GM12872 (cell line): ENCODE measurements at regions not wholly inside any gene's neighbourhood (a gene's known extent, or its start where the extent isn't known, plus 50 kb on each side); places are given as distances from the start of the nearest gene placed in this dataset.

Source experiments
- TF ChIP-seq, protein P1 (sequence below): IDR thresholded peaks from 3 replicates; pipeline ENCODE4 v1.5.1; 2011; ENCODE audit warnings: low read depth, mild to moderate bottlenecking, low read length, moderate library complexity; ENCODE audit not compliant: insufficient read depth

DNA sequence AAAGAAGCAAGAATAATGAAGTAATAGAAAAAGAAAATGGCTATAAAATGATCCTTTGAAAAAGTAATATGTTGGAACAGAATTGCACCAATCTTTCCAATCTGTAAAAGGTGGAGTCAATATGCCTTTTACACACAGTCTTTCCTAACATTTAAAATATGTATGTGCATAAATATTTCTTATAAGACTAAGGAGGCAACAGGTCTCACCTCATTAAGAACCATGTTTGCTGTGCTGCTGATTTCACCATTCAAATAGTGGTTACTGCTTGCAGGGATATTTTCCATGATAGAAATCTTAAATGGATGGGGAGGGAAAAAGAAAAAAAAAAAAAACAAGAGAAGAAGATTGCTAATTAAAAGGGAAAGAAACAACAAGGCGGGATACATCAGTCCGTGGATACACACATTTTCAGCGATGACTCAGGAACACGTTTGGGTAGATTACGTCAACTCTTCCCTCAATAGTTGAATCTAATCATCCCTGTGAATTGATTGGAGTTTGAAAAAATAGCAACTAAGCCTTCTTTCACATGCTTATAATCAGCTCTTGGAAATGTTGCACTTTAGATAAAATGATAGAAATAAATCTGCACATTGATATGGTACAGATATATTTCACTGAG lies 2133.9 kb upstream of the CELF4 start:
- TF ChIP-seq, protein P1, sequence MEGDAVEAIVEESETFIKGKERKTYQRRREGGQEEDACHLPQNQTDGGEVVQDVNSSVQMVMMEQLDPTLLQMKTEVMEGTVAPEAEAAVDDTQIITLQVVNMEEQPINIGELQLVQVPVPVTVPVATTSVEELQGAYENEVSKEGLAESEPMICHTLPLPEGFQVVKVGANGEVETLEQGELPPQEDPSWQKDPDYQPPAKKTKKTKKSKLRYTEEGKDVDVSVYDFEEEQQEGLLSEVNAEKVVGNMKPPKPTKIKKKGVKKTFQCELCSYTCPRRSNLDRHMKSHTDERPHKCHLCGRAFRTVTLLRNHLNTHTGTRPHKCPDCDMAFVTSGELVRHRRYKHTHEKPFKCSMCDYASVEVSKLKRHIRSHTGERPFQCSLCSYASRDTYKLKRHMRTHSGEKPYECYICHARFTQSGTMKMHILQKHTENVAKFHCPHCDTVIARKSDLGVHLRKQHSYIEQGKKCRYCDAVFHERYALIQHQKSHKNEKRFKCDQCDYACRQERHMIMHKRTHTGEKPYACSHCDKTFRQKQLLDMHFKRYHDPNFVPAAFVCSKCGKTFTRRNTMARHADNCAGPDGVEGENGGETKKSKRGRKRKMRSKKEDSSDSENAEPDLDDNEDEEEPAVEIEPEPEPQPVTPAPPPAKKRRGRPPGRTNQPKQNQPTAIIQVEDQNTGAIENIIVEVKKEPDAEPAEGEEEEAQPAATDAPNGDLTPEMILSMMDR = no peak

DNA sequence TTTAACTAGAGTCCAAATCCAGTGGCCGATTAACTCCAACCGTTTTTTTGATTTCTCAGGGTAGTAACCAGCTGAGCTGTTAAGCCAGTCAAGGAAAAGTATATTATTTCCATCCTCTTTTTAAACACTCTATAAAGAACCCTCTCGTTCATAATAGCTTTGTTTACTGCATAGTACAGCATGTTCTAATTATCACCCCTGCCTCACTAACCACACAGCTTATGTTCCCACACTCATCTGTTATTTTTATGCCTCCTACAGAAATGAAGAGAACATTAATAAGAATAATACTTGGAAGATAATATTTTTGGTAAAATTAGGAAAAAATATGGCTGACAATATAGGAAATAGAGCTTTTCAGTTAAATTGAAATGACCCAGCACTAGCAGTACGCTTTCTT lies 2132.8 kb upstream of the CELF4 start:
- TF ChIP-seq, protein P1 = no peak

DNA sequence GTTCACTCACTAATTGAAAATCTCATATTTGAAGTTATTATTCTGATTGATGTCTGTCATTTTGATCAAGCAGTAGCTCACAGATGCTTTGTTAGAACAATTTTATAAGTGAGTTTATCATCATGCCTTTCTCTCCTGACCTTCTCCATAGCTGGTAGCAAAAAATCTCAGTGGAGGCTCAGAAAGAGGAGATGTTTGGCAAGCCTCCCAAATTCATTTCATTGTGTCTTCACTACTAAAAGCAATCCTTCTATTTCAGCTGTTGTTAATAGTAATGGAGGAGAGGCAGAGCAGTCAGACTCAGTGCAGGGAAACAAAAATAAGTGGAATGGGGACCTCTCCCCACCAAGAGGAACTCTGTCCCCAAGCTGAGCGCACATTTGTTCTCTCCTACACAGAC lies 2127.8 kb upstream of the CELF4 start:
- TF ChIP-seq, protein P1 = no peak

DNA sequence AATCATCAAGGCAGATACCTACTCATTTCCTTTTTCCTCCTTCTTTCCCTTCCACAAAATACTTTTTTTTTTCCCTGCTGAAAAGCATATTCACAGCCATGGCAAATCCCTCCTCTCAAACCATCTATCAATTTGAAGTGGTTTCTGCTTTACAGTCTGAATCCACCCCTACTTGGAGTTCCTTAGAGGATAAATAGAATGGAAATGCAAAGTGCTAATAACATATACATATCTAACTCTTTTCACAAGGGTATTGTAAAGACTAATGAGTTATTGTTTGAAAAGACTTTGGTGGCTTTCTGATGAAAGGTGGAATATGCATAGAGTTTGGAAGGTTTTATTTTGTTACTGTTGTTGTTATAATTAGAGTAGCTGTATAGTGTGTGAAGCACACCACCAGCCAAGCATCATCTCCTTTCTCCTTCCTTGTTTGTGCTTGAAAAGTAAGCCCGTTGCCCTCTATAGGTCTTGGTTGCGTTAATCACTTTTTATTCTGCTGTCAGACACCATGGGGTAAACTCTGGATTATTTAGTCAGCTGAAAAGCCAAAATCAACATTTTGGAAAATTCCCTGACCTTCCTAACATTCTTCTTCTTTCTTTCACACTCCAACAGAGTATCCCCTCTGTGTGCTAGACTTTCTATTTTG lies 2126.9 kb upstream of the CELF4 start:
- TF ChIP-seq, protein P1 = no peak

DNA sequence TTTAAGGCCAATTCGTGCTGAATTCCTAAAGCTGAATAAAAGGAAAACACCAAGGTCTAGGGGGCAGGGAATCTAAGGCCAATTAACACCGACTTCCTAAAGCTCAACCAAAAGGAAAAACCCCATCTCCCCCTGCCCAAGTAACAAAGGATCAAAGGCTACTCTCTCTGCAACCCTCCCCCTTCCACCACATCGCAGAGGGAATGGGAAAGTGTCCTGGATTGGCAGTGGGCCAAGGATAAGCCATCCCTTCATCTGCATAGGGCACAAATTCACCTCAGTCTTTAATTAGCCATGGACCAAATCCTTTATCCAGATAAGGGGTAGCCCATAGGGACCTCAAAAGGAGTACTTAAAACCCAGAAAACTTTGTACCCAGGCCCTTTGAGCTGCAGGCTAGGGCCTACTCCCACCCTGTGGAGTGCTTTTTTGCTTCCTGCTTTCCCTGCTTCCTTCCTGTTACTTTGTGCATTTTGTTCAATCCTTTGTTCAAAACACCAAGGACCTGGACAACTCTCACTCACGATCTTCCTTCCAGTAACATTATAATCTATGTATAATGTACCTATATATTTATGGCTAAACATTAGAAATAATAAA lies 2119.8 kb upstream of the CELF4 start:
- TF ChIP-seq, protein P1 = no peak

DNA sequence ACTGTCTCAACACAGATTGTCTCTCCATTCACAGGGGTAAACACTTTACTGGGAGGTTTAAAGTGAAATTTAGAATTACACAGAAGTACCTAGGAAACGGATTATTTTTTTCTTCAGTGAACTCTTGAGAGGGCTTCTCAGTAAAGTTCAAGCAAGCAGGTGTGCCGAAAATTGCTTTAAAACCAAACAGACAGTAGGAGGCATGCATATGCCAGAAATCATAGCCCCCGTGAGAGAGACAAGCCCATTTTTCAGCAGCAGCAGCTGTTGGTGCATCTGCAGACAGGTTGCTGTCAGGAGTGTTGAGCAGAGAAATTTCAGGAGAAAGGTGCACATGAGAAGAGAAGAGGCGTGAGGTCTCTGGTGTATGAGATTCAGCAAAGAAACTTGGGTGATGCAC lies 2115.5 kb upstream of the CELF4 start:
- TF ChIP-seq, protein P1 = no peak

DNA sequence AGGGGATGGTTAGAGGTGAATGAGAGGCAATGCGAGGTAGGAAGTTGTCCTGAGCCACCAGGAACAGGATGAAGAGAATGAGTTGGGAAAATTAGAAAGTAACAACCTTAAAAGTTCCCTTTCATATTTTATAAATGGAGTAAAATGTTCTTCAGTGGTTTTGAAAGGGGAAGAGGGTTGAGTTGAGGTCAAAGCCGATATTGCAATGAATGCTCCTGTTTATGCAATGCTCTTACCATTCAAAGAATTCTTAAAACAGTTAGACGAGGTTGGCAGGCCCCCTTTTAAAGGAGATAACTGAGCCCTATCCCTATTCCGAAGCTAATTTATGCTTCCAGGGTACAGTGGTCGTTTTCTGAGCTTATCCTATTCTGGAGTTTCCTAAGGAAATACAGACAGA lies 2110.3 kb upstream of the CELF4 start:
- TF ChIP-seq, protein P1 = no peak
